HG02623 (cell line): ENCODE measurements at regions not wholly inside any gene's neighbourhood (a gene's known extent, or its start where the extent isn't known, plus 50 kb on each side); places are given as distances from the start of the nearest gene placed in this dataset.
"Not testable (repeated sequence)": the region's sequence is repeated elsewhere in the genome, so short reads cannot be mapped to it uniquely, and the experiment has no call there.

ENCODE experiments used
- ATAC-seq: cut with Tn5 transposase; IDR thresholded peaks from one replicate; pipeline ENCODE4 v1.9.1; 2021; ENCODE audit warnings: moderate library complexity; ENCODE audit not compliant: unreplicated experiment

DNA sequence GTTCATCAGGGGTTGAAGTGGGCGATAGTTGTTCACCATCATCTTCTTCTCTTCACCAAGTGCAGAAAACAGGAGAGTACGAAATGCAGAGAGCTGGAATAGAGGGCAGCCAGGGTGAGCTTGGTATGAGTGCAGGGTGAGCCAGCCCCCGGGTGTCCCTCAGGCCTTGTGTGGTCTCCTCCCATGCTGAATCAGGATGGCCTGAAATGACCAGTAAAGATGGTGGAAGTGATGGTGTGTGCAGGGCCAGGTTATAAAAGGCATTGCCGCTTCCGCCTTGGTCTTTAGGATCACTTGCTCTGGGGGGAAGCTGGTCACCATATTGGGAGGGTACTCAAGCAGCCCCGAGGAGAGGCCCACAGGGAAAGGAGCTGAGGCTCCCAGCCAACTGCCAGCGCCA is 66.4 kb upstream of the METTL9 start:
- ATAC-seq = not testable (repeated sequence)

GRCh38 chr16:21533474-21533873 is 65.9 kb upstream of the METTL9 start:
- not testable (repeated sequence) for ATAC-seq

- not testable (repeated sequence) for ATAC-seq
These were observed 64.8 kb upstream of the METTL9 start for GRCh38 chr16:21534561-21534960.

DNA sequence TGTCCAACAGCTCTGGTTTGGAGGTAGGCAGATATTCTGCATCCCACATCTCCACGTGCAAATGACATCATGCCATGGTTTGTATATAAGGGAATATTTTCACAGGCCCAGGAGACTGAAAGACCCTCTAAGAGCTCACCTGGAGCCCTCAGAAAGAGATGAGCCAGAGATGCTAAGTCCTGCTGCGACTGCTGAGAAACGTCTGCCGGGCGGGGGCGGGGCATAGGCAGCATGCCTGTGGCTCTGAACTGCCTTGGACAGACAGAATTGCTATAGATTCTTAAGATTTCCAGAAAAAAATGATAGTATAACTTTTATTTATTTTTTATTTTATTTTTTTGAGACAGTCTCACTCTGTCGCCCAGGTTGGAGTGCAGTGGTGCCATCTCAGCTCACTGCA is 64.2 kb upstream of the METTL9 start:
- not testable (repeated sequence) for ATAC-seq

DNA sequence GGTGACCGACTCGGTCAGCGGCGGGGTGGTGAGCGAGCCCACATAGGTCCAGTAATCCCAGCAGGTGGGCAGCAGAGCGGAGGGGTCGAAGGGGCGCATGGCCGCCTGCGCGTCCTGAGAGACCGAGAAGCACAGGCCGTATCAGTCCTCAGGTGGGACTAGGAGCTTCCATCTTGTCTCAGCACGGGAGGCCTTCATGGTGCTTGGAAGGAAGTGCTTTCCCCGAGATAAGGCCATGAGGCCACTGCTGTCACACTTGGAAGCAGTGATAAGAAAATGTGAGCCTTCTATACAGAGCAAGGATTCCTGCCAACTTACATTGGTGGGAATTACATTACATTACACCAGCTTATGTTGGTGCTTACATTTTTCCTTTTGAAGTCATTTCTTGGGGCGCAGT is 62.6 kb upstream of the METTL9 start:
- not testable (repeated sequence) for ATAC-seq

DNA sequence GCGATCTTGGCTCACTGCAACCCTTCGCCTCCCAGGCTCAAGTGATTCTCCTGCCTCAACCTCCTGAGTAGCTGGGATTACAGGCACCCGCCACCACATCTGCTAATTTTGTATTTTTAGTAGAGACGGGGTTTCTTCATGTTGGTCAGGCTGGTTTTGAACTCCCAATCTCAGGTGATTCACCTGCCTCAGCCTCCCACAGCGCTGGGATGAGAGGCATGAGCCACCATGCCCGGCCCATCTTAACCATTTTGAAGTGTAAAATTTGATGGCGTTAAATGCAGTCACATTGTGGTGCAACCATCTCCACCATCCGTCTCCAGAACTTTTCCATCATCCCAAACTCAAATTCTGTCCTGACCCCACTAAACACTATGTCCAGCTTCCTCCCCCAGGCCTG is 61.8 kb upstream of the METTL9 start:
- ATAC-seq = not testable (repeated sequence)

DNA sequence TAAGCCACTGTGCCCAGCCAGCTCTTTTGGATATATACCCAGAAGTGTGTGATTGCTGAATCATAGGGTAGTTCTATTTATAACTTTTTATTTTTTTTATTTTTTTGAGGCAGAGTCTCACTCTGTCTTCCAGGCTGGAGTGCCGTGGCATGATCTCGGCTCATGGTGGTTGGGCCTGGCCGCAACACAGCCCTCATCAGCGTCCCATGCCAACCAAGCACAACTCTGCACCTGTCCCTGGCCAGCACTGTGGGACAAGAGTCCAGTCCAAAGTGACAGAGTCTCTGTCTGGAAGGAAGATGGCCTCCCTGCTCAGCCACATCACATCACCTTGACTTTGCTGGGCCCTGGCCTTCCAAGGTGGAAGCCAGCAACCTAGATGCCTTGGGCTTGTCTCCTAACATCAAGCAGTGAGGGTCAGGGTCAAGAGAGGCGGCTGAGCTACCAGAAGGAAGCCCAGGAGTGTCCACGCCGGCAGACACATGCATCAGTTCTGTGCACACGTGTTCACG is 60.2 kb upstream of the METTL9 start:
- ATAC-seq = not testable (repeated sequence)

DNA sequence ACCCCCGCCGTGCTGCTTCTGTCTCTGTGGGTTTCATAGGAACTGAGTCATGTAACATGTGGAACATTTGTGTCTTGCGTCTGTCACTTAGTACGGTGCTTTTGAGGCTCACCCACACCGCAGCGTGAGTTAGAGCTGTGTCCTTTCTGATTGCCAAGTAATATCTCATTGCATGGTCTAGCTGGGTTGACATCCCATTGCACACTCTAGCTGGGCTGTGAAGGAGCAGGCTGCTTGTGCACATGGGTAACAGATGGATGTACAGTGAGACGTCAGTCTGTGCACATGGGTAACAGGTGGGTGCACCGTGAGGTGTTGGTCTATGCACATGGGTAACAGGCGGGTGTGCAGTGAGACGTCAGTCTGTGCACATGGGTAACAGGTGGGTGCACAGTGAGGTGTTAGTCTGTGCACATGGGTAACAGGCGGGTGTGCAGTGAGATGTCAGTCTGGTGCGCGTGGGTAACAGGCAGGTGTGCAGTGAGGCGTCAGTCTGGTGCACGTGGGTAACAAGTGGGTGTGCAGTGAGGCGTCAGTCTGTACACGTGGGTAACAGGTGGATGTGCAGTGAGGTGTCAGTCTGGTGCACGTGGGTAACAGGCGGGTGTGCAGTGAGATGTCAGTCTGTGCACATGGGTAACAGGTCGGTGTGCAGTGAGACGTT is 58.5 kb upstream of the METTL9 start:
- ATAC-seq = peak; percentile 78

- peak; percentile 29 for ATAC-seq
These were observed 57.7 kb upstream of the METTL9 start for GRCh38 chr16:21541611-21542051.

DNA sequence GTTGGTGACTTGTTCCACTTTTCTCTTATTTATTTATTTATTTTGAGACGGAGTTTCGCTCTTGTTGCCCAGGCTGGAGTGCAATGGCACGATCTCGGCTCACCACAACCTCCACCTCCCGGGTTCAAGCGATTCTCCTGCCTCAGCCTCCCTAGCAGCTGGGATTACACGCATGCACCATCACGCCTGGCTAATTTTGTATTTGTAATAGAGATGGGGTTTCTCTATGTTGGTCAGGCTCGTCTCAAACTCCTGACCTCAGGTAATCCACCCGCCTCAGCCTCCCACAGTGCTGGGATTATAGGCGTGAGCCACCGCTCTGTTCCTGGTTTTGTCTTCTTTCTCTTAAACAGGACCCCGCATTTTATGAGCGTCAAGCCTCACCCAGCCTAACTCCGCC is 57.3 kb upstream of the METTL9 start:
- not testable (repeated sequence) for ATAC-seq

GRCh38 chr16:21542491-21543124 is 56.8 kb upstream of the METTL9 start:
- not testable (repeated sequence) for ATAC-seq

DNA sequence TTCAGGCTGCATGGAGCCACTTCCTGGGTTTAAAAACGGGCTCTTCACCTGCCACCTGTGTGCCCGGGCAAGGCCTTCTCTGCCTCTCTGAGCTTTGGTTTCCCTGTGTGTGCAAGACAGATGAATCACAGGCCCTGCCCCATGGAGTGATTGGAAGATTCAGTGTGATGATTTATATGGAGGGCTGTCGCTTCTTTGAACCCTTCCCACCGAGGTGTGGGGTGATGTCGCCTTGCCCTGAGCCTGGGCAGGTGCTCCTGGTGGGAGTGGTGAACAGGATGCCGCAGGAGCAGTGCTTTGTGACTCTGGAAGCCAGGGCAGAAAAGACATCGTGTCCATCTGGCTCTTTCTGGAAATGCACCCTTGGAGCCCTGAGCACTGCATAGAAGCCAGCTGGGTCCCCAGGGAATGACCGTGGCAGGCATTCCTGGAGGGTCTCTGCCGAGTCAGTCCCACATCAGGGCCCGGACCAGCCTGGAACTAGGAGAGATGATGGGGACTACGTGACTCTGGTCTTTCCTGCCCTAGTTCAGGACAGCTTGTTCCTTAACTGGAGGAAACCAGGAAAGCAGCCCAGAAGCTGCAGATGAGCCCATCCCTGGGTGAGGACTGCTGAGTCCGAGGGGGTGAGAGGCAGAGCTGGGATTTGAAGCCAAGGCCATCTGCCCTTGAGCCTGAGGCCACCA is 56.1 kb upstream of the METTL9 start:
- not testable (repeated sequence) for ATAC-seq

- not testable (repeated sequence) for ATAC-seq
These were observed 53.6 kb upstream of the METTL9 start for GRCh38 chr16:21545664-21546326.

DNA sequence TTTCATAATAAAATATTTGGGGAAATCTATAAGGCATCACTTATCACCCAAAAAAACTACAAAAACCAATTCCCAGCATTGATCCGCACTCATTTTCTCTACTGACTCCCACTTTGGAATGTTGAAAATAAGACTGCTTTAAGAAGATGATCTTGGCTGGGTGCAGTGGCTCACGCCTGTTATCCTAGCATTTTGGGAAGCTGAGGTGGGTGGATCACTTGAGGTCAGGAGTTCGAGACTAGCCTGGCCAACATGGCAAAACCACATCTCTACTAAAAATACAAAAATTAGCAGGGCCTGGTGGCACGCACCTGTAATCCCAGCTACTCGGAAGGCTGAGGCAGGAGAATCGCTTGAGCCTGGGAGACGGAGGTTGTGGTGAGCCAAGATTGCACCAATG is 50.0 kb upstream of the METTL9 start:
- ATAC-seq = not testable (repeated sequence)
